SK-N-SH treated with all-trans-retinoic acid at 6 μM for 48 hours (cell line): ENCODE measurements at regions not wholly inside any gene's neighbourhood (a gene's known extent, or its start where the extent isn't known, plus 50 kb on each side); places are given as distances from the start of the nearest gene placed in this dataset.

ENCODE experiments used
- ARNTL ChIP-seq: fragments of 450-650 bp; formaldehyde crosslinking; IDR thresholded peaks from 2 replicates; pipeline ENCODE4 v1.5.0; 2020; ENCODE audit warnings: low read depth, mild to moderate bottlenecking, moderate library complexity, borderline replicate concordance
- BACH2 ChIP-seq: fragments of 250-450 bp; sonication (Bioruptor Pico); IDR thresholded peaks from 2 replicates; pipeline ENCODE4 v1.9.0; 2021; ENCODE audit warnings: mild to moderate bottlenecking, borderline replicate concordance
- CSDC2 ChIP-seq: fragments of 250-450 bp; sonication (Bioruptor Pico); IDR thresholded peaks from 2 replicates; pipeline ENCODE4 v1.5.0; 2020; ENCODE audit warnings: mild to moderate bottlenecking, moderate library complexity
- GLIS3 ChIP-seq: fragments of 250-450 bp; sonication (Bioruptor Pico); IDR thresholded peaks from 2 replicates; pipeline ENCODE4 v1.5.0; 2020; ENCODE audit warnings: mild to moderate bottlenecking, moderate library complexity
- ISL1 ChIP-seq: fragments of 250-450 bp; sonication (Bioruptor Pico); IDR thresholded peaks from 2 replicates; pipeline ENCODE4 v2.1.2; 2022; ENCODE audit warnings: mild to moderate bottlenecking, moderate library complexity
- RARB ChIP-seq: fragments of 250-450 bp; sonication (Bioruptor Pico); IDR thresholded peaks from 2 replicates; pipeline ENCODE4 v1.8.0; 2021; ENCODE audit warnings: mild to moderate bottlenecking, moderate library complexity
- ZFP3 ChIP-seq: fragments of 250-450 bp; sonication (Bioruptor Pico); IDR thresholded peaks from 2 replicates; pipeline ENCODE4 v1.5.0; 2020; ENCODE audit warnings: mild to moderate bottlenecking, moderate library complexity
- ZNF8 ChIP-seq: fragments of 450-650 bp; formaldehyde crosslinking; IDR thresholded peaks from 2 replicates; pipeline ENCODE4 v1.5.0; 2020; ENCODE audit warnings: mild to moderate bottlenecking, moderate library complexity
- TF ChIP-seq, protein P1 (sequence below): fragments of 250-450 bp; sonication (Bioruptor Pico); IDR thresholded peaks from 2 replicates; pipeline ENCODE4 v1.8.0; 2020; ENCODE audit warnings: mild to moderate bottlenecking, moderate library complexity, borderline replicate concordance
- TF ChIP-seq, protein P2 (sequence below): fragments of 250-450 bp; sonication (Bioruptor Pico); IDR thresholded peaks from 2 replicates; pipeline ENCODE4 v1.8.0; 2021; ENCODE audit warnings: low read depth, mild to moderate bottlenecking, moderate library complexity, borderline replicate concordance

DNA sequence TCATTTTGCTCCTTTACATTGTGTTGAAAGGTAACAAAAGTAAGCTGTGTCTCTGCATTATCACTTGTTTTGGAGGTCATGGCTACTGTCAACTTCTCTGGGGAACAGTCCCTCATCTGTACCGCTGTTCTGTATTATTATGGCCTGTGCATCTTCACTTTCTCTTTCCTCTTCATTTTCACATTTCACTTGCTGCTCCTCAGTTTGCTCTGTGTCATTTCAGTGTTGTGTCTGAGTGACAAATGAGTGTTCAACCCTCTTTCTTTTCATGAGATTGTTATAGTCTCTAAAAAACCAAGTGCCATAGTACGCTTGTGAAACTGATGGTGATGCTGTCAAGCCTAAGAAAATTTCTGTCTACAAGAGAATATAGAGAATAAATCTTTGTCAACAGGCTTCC is 122.0 kb upstream of the FER start:
- no peak for TF ChIP-seq RARB (CRISPR knock-in tag)
- TF ChIP-seq CSDC2, result no peak
- no peak for TF ChIP-seq ZNF8 (CRISPR knock-in tag)
- TF ChIP-seq, protein P1, sequence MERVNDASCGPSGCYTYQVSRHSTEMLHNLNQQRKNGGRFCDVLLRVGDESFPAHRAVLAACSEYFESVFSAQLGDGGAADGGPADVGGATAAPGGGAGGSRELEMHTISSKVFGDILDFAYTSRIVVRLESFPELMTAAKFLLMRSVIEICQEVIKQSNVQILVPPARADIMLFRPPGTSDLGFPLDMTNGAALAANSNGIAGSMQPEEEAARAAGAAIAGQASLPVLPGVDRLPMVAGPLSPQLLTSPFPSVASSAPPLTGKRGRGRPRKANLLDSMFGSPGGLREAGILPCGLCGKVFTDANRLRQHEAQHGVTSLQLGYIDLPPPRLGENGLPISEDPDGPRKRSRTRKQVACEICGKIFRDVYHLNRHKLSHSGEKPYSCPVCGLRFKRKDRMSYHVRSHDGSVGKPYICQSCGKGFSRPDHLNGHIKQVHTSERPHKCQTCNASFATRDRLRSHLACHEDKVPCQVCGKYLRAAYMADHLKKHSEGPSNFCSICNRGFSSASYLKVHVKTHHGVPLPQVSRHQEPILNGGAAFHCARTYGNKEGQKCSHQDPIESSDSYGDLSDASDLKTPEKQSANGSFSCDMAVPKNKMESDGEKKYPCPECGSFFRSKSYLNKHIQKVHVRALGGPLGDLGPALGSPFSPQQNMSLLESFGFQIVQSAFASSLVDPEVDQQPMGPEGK (CRISPR knock-in tag), result no peak
- TF ChIP-seq ISL1 (CRISPR knock-in tag), result no peak
- no peak for TF ChIP-seq BACH2 (CRISPR knock-in tag)
- TF ChIP-seq ARNTL (CRISPR knock-in tag), result no peak
- TF ChIP-seq, protein P2, sequence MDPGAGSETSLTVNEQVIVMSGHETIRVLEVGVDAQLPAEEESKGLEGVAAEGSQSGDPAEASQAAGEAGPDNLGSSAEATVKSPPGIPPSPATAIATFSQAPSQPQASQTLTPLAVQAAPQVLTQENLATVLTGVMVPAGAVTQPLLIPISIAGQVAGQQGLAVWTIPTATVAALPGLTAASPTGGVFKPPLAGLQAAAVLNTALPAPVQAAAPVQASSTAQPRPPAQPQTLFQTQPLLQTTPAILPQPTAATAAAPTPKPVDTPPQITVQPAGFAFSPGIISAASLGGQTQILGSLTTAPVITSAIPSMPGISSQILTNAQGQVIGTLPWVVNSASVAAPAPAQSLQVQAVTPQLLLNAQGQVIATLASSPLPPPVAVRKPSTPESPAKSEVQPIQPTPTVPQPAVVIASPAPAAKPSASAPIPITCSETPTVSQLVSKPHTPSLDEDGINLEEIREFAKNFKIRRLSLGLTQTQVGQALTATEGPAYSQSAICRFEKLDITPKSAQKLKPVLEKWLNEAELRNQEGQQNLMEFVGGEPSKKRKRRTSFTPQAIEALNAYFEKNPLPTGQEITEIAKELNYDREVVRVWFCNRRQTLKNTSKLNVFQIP, result no peak
- no peak for TF ChIP-seq ZFP3 (CRISPR knock-in tag)
- TF ChIP-seq GLIS3 (CRISPR knock-in tag), result no peak
